ENCODE measurements at regions not wholly inside any gene's neighbourhood (a gene's known extent, or its start where the extent isn't known, plus 50 kb on each side); places are given as distances from the start of the nearest gene placed in this dataset.

DNA sequence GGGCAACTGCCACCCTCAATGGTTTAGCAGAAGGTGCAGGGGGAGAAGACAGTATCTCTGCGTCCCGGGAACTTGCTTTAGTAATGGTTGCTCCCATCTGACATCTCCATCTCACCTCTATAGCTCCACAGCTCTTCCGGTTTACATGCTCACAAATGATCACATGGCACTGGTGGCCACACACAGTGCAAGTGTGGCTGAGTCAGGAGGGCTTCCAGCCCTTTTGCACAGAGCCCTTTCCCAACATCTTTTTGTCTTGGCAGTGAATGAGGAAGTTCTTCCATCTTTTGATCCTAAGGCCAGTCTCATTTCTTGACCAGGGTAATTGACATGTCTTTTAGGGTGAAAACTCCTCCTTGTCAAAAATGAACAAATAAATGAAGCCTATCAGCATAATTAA lies 347.7 kb downstream of the LPIN1 start:
- Histone ChIP-seq H4K20me1 (ENCODE audit: insufficient read depth) (no peaks in the 10 kb centered on the region), H3K27ac (ENCODE audit: low read depth, low read length) (no peak overlapping the region), H3K4me3 (replicated peaks in 1 of 2; ENCODE audit: low read depth in 1 of 2, low read length in 2 of 2) (no peak overlapping the region), H3K9me3 (ENCODE audit: control insufficient read depth in 1 of 2, insufficient read depth in 1 of 2, low read depth in 1 of 2, low read length in 2 of 2) (no peaks in the 10 kb centered on the region), H2AFZ (ENCODE audit: low read depth, low read length, poor library complexity, severe bottlenecking) (no peak overlapping the region), H3K79me2 (ENCODE audit: insufficient read depth, low read length) (no peaks in the 10 kb centered on the region), H3K9ac (ENCODE audit: low read length) (no peak overlapping the region), H3K9me2 (ENCODE audit: insufficient read depth) (no peaks in the 10 kb centered on the region), H3K4me1 (ENCODE audit: control insufficient read depth in 1 of 2, insufficient read depth in 2 of 2, low read length in 2 of 2) (no peaks in the 10 kb centered on the region), H3K27me3 (ENCODE audit: insufficient read depth, low read length) (no peaks in the 10 kb centered on the region), H3K36me3 (ENCODE audit: control insufficient read depth in 1 of 2, insufficient read depth in 2 of 2, low read length in 2 of 2) (no peaks in the 10 kb centered on the region), H3K4me2 (ENCODE audit: low read length) (no peak overlapping the region)
- ATAC-seq, result no peak
- POLR2A ChIA-PET, result no interaction called here
- no peak for TF ChIP-seq POLR2AphosphoS5 (IDR thresholded peaks at IDR 0.05; ENCODE audit: low read depth, low read length)
- no peak for TF ChIP-seq FOSL1 (IDR thresholded peaks at IDR 0.05; ENCODE audit: low read depth)
- TF ChIP-seq, protein P1, sequence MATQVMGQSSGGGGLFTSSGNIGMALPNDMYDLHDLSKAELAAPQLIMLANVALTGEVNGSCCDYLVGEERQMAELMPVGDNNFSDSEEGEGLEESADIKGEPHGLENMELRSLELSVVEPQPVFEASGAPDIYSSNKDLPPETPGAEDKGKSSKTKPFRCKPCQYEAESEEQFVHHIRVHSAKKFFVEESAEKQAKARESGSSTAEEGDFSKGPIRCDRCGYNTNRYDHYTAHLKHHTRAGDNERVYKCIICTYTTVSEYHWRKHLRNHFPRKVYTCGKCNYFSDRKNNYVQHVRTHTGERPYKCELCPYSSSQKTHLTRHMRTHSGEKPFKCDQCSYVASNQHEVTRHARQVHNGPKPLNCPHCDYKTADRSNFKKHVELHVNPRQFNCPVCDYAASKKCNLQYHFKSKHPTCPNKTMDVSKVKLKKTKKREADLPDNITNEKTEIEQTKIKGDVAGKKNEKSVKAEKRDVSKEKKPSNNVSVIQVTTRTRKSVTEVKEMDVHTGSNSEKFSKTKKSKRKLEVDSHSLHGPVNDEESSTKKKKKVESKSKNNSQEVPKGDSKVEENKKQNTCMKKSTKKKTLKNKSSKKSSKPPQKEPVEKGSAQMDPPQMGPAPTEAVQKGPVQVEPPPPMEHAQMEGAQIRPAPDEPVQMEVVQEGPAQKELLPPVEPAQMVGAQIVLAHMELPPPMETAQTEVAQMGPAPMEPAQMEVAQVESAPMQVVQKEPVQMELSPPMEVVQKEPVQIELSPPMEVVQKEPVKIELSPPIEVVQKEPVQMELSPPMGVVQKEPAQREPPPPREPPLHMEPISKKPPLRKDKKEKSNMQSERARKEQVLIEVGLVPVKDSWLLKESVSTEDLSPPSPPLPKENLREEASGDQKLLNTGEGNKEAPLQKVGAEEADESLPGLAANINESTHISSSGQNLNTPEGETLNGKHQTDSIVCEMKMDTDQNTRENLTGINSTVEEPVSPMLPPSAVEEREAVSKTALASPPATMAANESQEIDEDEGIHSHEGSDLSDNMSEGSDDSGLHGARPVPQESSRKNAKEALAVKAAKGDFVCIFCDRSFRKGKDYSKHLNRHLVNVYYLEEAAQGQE (IDR thresholded peaks at IDR 0.05; ENCODE audit: low read depth), result no peak
- no peak for TF ChIP-seq SIN3A (IDR thresholded peaks at IDR 0.05; ENCODE audit: low read depth)
- no TSS peak for BruUV-seq (replicated peaks)
- intact Hi-C loops (cut with micrococcal nuclease), result no loop called here
- CTCF ChIA-PET, result no interaction called here
- DNase-seq (ENCODE audit: low read depth, low spot score), result no peak
- RAD21 ChIA-PET (ENCODE audit: low non-redundant PET in 1 of 2, low total read pairs in 2 of 2, uncharacterized antibody in 2 of 2, unreplicated experiment in 2 of 2), result no interaction called here

DNA sequence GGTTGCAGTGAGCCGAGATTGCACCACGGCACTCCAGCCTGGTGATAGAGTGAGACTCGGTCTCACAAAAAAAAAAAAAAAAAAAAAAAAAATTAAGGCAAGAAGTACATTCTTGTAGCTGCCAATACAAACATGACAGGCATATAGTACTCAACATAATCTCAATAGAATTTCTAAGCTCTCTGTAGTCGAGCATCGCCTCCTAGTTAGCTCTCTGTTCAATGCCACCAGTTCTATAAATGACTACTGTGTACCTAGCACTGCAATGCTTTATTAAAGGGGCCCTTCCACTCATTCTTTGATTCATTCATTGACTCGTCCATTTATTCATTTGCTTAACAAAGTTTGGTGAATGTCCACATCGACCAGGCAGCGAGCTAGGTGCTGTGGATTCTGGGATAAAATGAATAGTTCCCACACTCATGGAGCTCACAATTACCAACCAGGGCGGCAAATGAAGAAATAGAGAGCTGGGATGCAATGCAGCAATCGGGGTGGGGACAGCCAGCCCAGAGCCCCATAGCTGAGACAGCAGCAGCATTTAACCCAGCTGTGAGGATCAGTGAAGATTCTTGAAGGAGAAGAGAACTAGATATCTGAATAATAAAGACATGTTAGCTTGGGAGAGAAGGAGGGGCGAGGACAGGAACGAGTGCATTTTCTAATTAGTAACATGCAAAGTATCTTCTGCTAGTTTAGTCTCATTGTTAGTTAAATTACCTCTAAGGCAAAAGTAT lies 349.8 kb downstream of the LPIN1 start:
- Histone ChIP-seq H4K20me1 (ENCODE audit: insufficient read depth) (no peaks in the 10 kb centered on the region), H2AFZ (ENCODE audit: low read depth, low read length, poor library complexity, severe bottlenecking) (no peak overlapping the region), H3K9ac (ENCODE audit: low read length) (no peak overlapping the region), H3K79me2 (ENCODE audit: insufficient read depth, low read length) (no peaks in the 10 kb centered on the region), H3K4me2 (ENCODE audit: low read length) (no peak overlapping the region), H3K9me2 (ENCODE audit: insufficient read depth) (no peaks in the 10 kb centered on the region), H3K4me3 (replicated peaks in 1 of 2; ENCODE audit: low read depth in 1 of 2, low read length in 2 of 2) (no peak overlapping the region), H3K9me3 (ENCODE audit: control insufficient read depth in 1 of 2, insufficient read depth in 1 of 2, low read depth in 1 of 2, low read length in 2 of 2) (no peaks in the 10 kb centered on the region), H3K4me1 (ENCODE audit: control insufficient read depth in 1 of 2, insufficient read depth in 2 of 2, low read length in 2 of 2) (no peaks in the 10 kb centered on the region), H3K36me3 (ENCODE audit: control insufficient read depth in 1 of 2, insufficient read depth in 2 of 2, low read length in 2 of 2) (no peaks in the 10 kb centered on the region), H3K27ac (ENCODE audit: low read depth, low read length) (no peak overlapping the region), H3K27me3 (ENCODE audit: insufficient read depth, low read length) (no peaks in the 10 kb centered on the region)
- ChIA-PET CTCF (no interaction called here), RAD21 (ENCODE audit: low non-redundant PET in 1 of 2, low total read pairs in 2 of 2, uncharacterized antibody in 2 of 2, unreplicated experiment in 2 of 2) (no interaction called here), POLR2A (interaction anchor here (0.7 kb wide), 1 partner anchor 1938 kb away, joined by 4 read pairs; no protein-coding TSS in a partner anchor)
- no TSS peak for BruUV-seq (replicated peaks)
- no peak for DNase-seq (ENCODE audit: low read depth, low spot score)
- intact Hi-C loops (cut with micrococcal nuclease), result no loop called here
- ATAC-seq, result no peak
- TF ChIP-seq POLR2AphosphoS5 (IDR thresholded peaks at IDR 0.05; ENCODE audit: low read depth, low read length), result no peak
- no peak for TF ChIP-seq RAD21 (IDR thresholded peaks at IDR 0.05; ENCODE audit: low read depth)
- TF ChIP-seq MAX (IDR thresholded peaks at IDR 0.05), result no peak
- TF ChIP-seq, protein P1 (IDR thresholded peaks at IDR 0.05; ENCODE audit: low read depth), result no peak
- no peak for TF ChIP-seq ZNF274 (IDR thresholded peaks at IDR 0.05; ENCODE audit: low read depth, low read length)
- TF ChIP-seq POLR2A (IDR thresholded peaks at IDR 0.05; ENCODE audit: borderline replicate concordance, extremely low read depth, insufficient read depth, insufficient read length), result no peak
- no peak for TF ChIP-seq ZFX (IDR thresholded peaks at IDR 0.05)
- TF ChIP-seq EGR1 (IDR thresholded peaks at IDR 0.05; ENCODE audit: low read depth), result no peak
- TF ChIP-seq, protein P2, sequence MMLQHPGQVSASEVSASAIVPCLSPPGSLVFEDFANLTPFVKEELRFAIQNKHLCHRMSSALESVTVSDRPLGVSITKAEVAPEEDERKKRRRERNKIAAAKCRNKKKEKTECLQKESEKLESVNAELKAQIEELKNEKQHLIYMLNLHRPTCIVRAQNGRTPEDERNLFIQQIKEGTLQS (IDR thresholded peaks at IDR 0.05), result no peak
- no peak for TF ChIP-seq SRF (IDR thresholded peaks at IDR 0.05; ENCODE audit: low read depth)
